ENCODE measurements at regions not wholly inside any gene's neighbourhood (a gene's known extent, or its start where the extent isn't known, plus 50 kb on each side); places are given as distances from the start of the nearest gene placed in this dataset.

DNA sequence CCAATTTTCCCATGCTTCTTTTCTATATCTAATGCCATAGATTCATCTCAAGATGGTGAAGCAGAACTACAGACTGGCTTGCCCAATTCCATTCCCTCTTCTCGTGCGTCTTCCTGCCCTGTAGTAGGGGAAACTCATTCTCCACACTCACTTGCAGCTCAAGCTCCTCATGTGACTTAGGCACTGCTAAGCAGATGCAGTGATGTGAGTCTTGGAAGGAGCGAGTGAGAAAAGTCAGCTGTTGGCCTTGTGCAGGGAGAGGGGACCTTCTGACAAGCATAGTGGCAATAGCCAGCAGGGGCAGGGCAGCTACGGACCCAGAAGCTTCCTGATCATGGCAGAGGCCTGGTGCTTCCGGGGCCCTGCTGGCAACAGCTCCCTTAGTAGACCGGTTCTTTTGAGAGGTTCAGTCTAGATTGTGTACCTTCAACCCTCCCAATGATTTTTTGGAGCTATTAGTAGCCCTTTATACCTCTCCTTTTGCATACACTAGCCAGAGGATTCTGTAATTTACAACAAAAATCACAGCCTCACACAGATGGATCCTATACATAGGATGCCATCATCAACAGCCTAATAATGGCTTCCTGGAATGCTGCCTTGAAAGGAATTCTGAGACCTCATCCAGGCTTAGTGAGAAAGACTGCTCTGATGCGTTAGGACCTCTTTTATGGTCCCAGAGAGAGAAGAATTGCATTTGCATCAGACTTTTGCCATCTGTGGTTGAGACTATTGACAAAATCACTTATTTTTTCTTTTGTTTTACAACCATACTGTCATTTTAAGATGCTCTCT lies 121.5 kb upstream of the RIPOR2 start:
- TF ChIP-seq ZFP30 (CRISPR knock-in tag; IDR thresholded peaks at IDR 0.05), result no peak
- TF ChIP-seq RARB (CRISPR knock-in tag; IDR thresholded peaks at IDR 0.05), result no peak
- TF ChIP-seq, protein P1, sequence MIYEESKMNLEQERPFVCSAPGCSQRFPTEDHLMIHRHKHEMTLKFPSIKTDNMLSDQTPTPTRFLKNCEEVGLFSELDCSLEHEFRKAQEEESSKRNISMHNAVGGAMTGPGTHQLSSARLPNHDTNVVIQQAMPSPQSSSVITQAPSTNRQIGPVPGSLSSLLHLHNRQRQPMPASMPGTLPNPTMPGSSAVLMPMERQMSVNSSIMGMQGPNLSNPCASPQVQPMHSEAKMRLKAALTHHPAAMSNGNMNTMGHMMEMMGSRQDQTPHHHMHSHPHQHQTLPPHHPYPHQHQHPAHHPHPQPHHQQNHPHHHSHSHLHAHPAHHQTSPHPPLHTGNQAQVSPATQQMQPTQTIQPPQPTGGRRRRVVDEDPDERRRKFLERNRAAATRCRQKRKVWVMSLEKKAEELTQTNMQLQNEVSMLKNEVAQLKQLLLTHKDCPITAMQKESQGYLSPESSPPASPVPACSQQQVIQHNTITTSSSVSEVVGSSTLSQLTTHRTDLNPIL (CRISPR knock-in tag; IDR thresholded peaks at IDR 0.05; ENCODE audit: low read depth), result no peak
- TF ChIP-seq ARNTL (CRISPR knock-in tag; IDR thresholded peaks at IDR 0.05; ENCODE audit: borderline replicate concordance, low read depth), result no peak
- no peak for TF ChIP-seq ZNF8 (CRISPR knock-in tag; IDR thresholded peaks at IDR 0.05)
- no peak for TF ChIP-seq TCF4 (CRISPR knock-in tag; IDR thresholded peaks at IDR 0.05; ENCODE audit: borderline replicate concordance)

Data from SK-N-SH treated with all-trans-retinoic acid at 6 μM for 48 hours (cell line).